ENCODE measurements at regions not wholly inside any gene's neighbourhood (a gene's known extent, or its start where the extent isn't known, plus 50 kb on each side); places are given as distances from the start of the nearest gene placed in this dataset.

DNA sequence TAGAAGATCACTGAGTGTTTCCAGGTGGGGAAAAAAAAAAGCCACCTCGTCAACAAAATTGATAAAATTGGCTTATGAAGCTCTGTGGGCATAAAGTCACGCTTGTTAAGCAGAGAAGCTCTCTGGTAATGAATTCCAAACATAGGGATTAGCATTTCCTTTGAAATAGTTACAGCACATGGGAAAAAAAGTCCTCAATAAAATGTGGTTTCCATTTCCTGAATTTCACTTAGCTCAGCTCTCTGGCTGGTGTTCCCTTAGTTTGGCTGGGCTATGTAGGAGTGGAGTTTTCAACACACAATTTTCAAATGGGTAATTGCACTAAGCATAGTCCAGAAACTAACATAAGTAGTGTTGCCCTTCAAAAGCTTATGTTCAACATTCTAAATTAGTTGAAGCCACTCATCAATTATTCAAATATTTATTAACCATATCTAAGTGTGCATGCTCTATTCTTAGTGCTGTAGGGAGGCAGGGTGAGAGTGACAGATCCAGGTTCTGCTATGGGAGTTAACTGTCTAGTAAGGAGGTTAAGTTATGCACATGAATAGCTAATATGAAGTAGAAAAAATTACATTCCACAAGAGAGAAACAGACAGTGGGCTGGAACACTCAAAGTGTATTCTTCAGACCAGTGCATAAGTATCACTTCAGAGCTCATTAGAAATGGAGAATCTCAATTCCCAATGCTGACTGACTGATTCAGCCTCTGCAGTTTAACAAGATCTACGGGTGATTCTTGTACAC, 445.7 kb downstream of the SMARCA1 start:
- DNase-seq (ENCODE audit: low read depth): no peak

- no peak for DNase-seq (ENCODE audit: low read depth)
Measured at GRCh38 chrX:129071390-129071789, 451.9 kb downstream of the SMARCA1 start.

DNA sequence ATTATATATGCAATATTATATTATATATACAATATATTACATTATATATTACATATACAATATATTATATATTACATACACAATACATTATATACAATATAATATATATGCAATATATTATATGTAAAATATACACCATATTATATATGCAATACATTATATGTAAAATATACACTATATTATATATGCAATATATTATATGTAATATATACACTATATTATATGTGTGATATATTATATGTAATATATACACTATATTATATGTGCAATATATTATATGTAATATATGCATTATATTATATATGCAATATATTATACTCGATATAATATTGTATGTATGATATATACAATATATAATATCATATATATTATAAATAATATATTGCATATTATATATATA, 457.4 kb downstream of the SMARCA1 start:
- DNase-seq (ENCODE audit: low read depth): no peak

DNA sequence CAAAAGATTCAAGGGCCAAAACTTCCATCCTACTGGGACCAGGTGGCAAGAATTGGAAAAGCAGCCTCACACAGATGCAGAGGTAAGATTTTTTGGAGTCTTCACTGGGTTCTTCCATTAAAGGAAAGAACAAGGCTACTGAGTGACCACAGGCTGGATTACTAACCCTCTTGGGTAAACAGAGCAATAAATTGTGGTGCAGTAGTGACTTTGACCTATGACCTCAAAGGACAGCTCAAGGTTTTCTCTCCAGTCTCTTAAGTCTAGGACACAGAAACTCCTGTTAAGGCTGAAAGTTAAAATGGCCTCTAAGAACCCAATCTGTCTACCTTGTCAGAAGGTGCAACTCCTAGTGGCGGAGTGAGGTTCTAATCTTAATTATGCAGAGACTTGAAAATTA, 464.9 kb downstream of the SMARCA1 start:
- no peak for DNase-seq (ENCODE audit: low read depth)

- DNase-seq (ENCODE audit: low read depth): no peak
Measured at GRCh38 chrX:129043138-129043537, 480.2 kb downstream of the SMARCA1 start.

DNA sequence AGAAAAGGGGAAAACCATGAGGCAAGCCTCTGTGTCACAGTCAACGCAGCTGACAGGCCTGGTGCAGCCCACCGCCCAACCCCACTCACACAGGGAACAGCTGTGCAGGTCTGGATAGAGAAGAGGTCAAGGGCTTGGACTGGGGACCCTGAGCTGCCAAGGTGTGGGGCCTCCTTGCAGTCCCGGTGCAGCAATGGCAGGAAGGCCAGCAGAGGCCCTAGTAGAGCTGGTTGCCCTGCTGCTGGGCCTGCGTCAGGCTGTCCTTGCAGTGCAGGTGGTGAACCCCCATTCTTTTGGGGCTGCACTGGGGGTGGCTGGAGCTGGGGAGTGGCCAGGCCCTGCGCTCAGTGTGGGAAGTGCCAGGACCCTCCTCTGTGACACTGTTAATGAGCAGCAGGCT, 482.0 kb downstream of the SMARCA1 start:
- DNase-seq (ENCODE audit: low read depth): no peak

- no peak for DNase-seq (ENCODE audit: low read depth)
Measured at GRCh38 chrX:129040124-129040523, 483.2 kb downstream of the SMARCA1 start.

DNA sequence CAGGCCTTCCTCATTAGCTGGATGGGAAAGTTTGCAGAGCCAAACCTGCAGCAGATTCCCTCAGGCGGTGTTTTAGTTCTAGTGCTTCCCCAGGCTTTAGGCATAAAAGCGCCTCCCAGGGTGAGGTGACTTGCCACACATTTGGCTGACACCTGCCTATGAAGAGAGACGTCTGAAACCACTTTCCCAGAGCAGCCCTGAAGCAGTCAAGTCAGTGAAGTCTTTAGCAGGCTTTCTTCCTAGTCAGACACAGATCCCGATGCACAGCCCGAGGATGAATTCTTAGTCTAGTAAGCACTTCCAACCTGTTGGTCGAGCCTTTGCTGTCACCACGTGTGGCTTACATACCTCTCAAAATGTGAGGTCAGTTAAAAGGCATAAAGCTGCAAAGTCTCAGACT, 484.1 kb downstream of the SMARCA1 start:
- no peak for DNase-seq (ENCODE audit: low read depth)

GRCh38 chrX:129037389-129037788, 485.9 kb downstream of the SMARCA1 start:
- no peak for DNase-seq (ENCODE audit: low read depth)

DNA sequence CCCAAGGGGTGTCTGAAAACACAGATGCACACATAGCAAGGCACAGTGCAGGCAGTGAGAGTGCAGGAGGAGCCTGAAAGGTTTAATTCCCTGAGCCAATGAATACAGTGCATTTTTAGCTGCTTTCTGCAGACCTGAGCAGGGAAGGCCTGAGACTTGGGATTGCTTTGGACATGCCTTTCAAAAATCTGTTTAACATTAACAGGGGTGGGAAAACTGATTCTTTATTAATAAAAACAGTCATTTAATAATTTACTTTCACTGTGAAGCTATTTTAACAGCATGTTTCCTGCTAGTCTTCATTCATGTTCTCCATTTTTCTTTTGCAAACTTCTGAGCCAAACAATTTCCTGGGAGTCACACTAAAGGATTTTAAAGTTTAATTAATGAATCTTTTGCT, 488.1 kb downstream of the SMARCA1 start:
- DNase-seq (ENCODE audit: low read depth): no peak

GRCh38 chrX:129034196-129034595, 489.1 kb downstream of the SMARCA1 start:
- DNase-seq (ENCODE audit: low read depth): no peak

DNA sequence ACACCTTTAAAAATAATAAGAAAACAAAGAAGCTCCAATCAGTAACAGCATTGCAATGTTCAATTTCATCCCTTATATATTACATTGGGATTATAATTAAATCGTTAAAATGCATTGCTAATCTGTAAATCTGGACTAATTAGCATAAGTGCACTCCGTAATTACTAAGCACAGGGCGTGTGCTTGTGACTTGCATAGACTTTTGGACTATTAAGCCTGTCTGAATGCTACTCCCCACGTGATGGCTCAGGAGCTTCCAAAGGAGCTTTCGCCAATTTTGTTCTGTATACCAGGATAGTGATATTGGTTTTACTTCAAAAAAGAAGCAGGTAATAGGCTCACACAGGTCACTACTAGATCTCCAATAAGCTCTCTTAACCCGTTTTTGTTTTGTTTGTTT, 497.1 kb downstream of the SMARCA1 start:
- DNase-seq (ENCODE audit: low read depth): no peak

DNA sequence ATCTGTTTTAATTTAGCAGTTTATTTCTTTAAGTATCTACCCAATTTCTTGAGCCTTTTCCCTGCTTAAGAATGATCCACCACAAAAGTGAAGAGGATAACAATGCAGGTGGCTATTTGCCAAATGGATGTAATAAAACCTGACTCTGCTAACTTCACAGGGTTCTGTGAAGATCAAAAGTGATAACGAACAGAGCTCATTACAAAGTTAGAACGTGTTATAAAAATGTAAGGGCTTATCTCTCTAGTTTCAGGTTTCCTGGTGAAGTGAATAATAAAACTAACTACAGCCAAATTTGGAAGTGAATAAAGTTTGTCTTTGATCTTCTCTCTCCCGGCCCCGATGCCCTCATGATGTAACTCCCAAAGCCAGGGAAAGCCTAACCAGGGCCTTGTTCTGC, 497.9 kb downstream of the SMARCA1 start:
- no peak for DNase-seq (ENCODE audit: low read depth)

GRCh38 chrX:129019412-129019811, 503.9 kb downstream of the SMARCA1 start:
- no peak for DNase-seq (ENCODE audit: low read depth)

- DNase-seq (ENCODE audit: low read depth): no peak
Measured at GRCh38 chrX:129015381-129015780, 507.9 kb downstream of the SMARCA1 start.

DNA sequence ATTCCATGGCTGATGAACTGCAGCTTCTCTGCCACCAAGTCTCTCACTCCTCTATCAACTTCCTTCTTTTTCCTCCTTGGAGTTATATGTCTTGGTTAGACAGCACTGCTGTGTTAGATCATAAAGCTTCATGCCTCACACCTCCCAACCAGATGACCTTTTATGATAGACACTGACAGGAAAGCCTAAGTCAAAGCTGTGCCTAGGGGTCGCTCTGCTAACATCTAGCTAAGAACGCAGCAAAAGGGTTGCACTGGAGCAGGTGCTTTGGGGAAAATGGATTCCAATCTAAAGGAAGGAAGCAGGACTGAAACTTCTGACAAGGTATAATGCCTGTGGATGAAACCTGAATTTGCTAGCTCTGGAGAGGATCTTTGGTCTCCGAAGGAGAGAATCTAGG, 509.7 kb downstream of the SMARCA1 start:
- no peak for DNase-seq (ENCODE audit: low read depth)

DNA sequence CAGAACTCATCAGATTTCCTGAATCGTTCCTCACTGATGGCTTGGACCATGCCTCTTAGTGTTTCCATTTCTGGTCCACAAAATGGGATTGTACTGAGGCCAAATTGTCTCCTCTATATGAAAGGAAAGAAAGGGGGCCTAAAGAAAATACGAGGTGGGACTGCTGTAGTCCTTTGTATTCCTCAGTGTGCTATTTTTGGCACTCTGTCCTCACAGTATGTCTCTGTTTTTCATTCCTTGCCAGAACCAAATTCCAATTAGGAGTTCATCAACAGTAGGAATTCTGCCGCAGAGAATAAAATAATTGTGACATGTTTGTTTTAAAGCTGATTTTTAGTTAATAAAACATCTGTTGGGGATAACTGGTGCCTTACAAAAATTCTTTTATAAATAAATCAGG, 515.7 kb downstream of the SMARCA1 start:
- DNase-seq (ENCODE audit: low read depth): no peak

- DNase-seq (ENCODE audit: low read depth): no peak
Measured at GRCh38 chrX:129006491-129006890, 516.8 kb downstream of the SMARCA1 start.

- no peak for DNase-seq (ENCODE audit: low read depth)
Measured at GRCh38 chrX:129000797-129001196, 522.5 kb downstream of the SMARCA1 start.

GRCh38 chrX:129000018-129000417, 523.3 kb downstream of the SMARCA1 start:
- no peak for DNase-seq (ENCODE audit: low read depth)

- DNase-seq (ENCODE audit: low read depth): no peak
Measured at GRCh38 chrX:128992107-128992971, 531.0 kb downstream of the SMARCA1 start.

DNA sequence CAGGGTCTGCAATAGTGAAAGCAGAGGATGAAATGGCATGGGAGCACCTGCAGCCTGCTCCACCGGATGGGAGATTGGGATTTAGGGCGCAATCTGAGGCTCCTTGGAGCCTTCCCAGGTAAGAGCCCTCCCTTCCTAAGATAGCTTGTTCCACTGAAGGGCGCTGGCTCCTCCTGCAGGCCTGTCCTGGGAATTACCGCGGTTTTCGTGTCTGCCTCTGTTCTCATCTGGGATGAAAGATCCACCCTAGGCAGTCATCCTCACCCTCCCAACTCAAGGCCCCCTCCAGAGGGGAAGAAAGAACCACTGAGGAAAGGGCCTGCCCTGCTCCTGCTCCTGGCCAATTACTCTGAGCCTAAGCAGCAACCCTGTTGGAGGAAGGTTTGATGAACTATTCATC, 547.5 kb downstream of the SMARCA1 start:
- peak; percentile 0 for DNase-seq (ENCODE audit: low read depth)

DNA sequence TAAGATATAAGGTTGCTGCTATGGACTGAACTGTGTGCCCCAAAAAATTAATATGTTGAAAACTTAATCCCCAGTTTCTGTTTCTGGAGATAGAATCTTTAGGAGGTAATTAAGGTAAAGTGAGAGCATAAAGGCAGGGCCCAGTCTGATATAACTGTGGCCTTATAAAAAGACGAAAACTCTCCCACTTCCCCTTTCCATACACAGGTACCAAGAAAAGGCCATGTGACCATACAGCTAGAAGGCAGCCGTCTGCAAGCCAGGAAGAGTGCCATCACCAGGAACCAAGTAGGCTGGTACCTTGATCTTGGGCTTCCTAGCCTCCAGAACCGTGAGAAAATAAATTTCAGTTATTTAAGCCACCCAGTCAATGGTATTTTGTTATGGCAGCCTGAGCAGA, 550.3 kb downstream of the SMARCA1 start:
- no peak for DNase-seq (ENCODE audit: low read depth)
